GM21529 (cell line): ENCODE measurements at regions not wholly inside any gene's neighbourhood (a gene's known extent, or its start where the extent isn't known, plus 50 kb on each side); places are given as distances from the start of the nearest gene placed in this dataset.
"Not testable (repeated sequence)": the region's sequence is repeated elsewhere in the genome, so short reads cannot be mapped to it uniquely, and the experiment has no call there.

Experiments used
- ATAC-seq: cut with Tn5 transposase; IDR thresholded peaks from one replicate; pipeline ENCODE4 v1.9.1; 2021; ENCODE audit not compliant: unreplicated experiment

DNA sequence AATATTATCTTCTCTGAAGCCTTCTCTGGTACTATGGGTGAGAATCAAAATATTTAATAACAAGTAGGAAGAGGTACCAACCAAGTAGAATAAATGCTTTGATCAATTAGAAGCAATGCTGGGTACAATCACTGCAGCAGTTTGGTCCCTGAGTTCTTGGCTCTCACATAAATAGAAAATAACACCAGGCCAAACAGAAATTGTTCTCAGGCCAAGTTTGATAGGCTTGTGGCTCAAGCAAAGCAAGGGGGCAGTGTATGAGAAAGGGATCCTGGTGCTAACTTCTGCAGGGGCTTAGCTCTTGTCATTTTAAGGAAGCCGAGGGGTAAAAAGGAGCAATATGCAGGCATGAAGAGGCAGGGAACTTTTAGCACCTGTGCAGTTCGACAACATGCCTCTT is 146.8 kb upstream of the TMEM229A start:
- ATAC-seq = no peak

DNA sequence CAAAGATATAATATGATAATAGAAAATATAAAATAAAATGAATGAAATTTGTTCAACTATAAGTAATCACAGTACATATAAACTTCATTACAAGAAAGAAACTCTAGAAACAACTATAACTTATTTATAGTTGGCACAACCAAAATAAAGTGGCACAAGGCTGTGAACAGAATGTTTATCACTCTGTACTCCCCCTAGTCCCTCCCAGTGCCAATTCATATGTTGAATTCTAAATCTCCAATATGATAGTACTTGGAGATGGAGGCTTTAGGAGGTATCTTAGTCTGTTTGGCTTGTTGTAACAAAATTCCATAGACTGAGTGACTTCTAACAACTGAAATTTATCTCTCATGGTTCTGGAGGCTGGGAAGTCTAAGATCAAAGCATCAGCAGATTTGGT is 145.0 kb upstream of the TMEM229A start:
- ATAC-seq = no peak

DNA sequence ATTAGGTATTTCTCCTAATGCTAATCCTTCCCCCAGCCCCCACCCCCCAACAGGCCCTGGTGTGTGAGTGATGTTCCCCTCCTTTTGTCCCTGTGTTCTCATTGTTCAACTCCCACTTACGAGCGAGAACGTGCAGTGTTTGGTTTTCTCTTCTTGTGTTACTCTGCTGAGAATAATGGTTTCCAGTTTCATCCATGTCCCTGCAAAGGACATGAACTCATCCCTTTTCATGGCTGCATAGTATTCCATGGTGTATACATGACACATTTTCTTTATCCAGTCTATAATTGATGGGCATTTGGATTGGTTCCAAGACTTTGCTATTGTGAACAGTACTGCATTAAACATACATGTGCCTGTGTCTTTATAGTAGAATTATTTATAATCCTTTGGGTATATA is 138.9 kb upstream of the TMEM229A start:
- not testable (repeated sequence) for ATAC-seq

DNA sequence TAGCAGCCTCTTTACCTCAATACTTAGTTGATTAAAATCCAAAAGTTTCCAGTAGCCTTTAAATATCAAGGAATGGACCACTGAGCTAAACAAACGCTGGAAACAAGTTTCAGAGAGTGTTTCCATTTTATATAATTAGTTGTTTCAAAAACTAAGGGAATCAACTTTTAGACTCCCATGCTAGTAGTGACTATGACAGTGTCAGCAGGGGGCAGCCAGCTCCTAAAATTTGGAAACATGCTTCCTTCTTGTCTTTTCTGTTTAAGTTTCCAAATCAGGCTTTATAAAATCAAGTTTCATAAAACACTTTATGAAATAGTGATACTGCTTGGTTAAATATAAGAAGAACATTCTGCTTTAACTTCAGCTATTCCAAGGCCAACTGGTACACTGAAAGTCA is 138.2 kb upstream of the TMEM229A start:
- no peak for ATAC-seq

DNA sequence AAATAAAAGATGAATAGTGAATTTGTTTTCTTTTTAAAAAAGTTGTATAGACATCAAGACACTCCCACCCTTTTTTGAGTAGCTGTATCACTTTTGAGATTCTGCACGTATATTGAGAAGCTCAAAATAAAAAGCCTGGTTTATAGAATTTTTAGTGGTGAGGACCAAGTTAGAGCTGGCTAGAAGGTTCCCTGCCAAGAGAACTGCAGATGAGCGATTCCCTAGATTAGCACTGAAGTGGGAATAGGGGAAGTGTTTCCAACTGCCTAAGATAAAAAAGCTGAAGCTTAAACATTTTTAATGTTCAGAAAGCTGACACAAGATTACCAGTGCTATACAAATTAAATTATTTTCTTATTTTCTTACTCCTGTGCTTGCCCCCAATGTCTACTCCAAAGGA is 135.7 kb upstream of the TMEM229A start:
- no peak for ATAC-seq

DNA sequence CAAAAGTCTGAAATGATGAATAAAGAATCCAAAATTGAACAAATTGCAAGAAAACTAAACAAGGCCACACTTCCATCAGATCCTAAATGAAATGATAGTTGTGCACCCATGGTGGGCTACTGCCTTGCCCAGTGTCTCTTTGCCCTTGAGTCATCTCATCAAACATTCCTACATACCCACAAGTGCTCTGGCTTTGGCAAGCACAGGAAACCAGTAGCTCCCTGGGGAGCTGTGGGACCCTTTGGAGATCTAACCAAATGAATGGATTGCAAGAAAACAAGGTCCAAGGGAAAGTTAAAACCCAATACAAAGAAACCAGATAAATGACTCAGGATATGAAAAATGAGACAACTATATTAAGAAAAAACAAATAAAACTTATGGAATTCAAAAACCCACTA is 129.8 kb upstream of the TMEM229A start:
- ATAC-seq = no peak

DNA sequence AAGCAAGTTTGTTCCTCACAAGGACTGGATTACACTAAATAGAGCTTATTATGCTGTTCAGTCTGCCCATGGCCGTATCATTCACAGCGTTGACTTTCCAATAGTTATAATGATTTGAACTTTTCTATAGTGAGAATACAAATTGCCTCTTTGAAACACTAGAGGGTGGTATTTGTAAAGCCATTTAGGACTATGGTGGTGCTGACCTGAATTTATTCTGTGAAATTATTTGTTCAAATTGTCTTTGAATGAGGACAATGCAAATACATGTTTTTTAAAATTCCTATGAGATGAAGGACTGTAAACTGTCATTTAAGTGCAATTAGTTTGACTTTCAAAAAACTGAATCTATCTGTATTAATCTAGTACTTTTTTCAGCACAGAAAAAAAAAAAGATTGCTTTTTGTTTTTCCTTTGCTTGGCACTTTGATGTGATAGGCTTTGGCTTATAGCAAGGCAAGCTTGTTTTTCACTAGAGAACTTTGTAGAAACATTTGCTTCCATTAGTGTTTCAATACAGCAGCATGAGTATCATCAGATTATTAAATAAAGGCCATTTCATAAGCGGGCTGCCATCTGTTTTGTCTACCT is 122.7 kb upstream of the TMEM229A start:
- ATAC-seq = peak; percentile 61

DNA sequence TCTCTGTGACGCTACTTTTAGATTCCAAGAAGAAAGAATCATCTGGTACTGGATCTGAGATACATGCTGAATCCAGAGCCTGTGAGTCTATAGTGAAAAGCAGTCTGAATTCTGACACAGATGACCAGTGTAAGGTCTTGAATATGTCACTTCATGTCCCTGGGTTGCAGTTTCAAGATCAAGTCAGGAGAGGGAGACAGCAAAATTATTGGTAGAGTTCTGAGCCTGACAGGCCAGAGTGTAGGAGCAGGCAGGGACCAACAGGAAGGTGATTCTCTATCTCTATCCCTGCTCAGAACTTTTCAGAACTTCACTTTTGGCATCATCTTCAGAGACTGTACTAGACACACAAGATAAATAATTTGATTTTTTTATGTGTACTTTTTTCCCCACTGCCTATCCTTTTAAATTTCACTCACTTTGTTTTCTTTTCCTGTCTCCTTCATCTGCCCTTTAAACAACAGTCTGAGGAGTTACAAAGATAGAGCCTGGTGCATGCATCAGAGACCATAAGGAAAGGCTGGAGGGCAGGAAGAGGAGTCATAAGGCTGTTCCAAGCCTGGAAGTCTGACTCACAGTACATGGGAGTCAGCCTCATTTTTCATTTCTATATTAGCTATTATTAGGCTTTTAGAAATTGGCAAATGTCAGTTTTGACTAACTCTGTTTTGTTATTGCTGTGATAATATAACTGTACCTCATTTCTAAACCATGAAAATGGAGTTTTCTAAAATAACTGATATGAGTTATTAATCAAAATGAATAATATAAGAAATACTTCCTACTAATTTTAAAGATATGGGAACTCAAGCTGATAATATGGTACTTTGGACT is 120.2 kb upstream of the TMEM229A start:
- ATAC-seq = peak; percentile 63

DNA sequence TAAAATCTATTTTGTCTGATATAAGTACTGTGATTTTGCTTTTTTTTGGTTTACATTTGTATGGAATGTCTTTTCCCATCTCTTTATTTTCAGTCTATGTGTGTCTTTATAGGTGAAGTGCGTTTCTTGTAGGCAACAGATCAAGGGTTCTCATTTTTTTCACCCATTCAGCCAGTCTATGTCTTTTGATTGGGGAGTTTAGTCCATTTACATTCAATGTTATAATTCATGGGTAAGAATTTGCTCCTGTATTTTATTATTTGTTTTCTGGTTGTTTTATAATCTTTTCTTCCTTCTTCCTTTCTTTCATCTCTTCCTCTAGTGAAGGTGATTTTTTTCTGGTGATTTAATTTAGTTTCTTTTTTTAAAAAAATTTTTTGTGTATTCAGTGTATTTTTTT is 104.8 kb upstream of the TMEM229A start:
- no peak for ATAC-seq

DNA sequence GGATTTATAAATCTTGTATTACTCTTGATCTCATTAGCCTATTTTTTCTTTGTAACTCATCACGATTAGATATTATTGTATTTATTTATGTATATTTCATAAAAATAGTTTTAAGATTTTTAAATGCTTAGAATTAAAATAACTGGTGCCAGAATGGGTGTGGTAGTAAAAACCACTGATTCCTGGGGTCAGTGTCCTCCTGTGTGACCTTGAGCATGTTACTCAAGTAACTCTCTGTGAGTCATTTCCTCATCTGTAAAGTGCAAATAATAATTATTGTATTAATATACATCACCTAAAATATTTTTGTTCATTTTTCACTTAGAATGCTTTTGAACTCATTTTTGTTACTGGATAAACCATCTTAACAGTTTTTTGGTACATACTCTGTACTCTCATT is 91.3 kb upstream of the TMEM229A start:
- no peak for ATAC-seq

DNA sequence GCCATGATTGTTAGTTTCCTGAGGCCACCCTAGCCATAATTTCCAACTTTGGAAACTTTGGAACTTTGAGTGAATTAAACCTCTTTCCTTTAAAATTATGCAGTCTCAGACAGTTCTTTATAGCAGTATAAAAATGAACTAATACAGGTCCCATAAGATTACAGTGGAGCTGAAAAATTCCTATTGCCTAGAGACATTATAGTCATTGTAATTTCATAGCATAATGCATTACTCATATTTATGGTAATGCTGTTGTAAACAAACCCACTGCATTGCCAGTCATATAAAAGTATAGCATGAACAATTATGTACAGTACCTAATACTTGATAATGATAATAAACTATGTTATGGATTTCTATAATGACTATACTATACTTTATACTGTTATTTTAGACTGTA is 88.0 kb upstream of the TMEM229A start:
- no peak for ATAC-seq

DNA sequence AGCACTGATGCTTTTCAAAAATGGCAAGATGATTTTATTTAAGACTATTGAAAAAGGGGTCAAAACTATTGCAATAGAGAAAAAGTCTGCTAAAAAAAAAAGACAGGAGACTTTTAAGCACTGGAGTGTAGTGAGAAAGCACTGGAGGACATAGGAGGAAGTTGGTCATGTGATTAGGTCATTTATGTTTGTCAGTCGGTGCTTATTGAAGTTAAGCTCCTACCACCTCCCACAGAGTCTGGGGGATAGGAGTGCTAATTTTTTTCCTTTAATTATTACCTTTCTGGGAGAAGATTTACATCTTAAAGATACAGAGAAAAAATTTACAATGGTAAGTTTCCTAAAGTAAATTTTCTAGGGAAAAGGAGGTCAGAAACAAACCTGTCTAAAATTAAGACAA is 80.2 kb upstream of the TMEM229A start:
- ATAC-seq = no peak

DNA sequence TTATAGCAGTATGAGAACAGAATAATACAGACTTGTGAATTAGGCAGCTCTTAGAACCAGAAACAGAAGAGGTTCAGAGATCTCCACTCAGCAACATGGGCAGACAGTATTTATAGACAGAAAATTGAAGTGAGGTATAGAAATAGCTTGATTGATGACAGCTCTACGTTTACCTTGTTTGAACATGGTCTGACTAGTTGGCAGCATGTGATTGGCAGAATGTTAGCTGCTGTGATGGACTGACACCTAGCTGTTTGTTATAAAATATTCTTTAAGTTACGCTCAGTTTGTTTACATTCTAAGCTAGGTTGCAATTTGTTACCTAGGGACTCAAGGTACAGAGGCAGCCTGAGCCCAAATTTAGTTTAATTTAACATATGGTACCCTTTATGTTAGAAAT is 73.7 kb upstream of the TMEM229A start:
- ATAC-seq = no peak

DNA sequence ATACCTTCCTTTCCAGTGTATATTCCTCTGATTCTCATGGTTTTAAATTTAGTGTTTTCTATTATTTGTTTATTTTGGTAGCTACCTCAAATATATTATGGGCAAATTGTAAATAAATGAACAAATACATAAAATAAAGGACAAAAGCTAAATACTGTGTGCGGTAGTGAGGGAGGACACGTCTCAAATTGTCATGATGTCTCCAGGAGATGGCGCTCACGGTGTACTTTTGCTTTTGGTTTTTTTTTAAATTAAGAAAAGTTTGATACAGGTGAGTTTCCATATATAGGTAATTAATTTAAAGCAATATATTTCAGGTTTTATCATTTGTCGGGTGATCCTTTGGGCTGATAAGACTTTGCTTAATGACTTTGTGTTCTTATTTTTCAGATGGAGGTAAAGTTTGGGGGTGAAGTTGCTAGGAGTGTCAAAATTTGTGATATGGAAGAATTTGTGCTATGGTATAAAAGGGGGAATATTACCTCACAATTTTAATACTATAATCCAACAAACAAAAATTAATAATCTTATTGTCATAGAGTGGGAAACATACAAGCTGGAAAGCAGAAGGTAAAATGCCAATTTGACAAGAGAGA is 68.4 kb upstream of the TMEM229A start:
- no peak for ATAC-seq

DNA sequence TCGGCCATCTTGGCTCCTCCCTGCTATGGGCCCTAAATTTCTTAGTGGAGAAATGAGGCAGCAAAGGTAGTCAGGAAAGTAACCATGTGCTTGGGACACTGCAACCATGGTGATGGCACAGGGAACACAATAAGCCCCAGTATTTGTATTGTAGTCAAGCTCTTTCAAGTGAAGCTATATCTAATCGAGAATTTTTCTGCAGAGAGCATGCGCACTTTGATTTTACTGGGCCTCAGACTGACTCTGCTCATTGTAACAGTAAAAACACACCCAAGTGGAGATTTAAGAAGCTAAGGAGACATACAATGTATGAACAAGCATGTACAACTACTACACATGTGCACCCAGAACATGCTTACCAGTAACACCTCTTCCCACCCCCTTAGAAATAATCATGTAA is 67.3 kb upstream of the TMEM229A start:
- no peak for ATAC-seq

DNA sequence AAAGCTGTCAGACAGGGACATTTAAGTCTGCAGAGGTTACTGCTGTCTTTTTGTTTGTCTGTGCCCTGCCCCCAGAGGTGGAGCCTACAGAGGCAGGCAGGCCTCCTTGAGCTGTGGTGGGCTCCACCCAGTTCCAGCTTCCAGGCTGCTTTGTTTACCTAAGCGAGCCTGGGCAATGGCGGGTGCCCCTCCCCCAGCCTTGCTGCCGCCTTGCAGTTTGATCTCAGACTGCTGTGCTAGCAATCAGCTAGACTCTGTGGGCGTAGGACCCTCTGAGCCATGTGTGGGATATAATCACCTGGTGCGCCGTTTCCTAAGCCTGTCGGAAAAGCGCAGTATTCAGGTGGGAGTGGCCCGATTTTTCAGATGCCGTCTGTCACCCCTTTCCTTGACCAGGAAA is 66.7 kb upstream of the TMEM229A start:
- not testable (repeated sequence) for ATAC-seq

DNA sequence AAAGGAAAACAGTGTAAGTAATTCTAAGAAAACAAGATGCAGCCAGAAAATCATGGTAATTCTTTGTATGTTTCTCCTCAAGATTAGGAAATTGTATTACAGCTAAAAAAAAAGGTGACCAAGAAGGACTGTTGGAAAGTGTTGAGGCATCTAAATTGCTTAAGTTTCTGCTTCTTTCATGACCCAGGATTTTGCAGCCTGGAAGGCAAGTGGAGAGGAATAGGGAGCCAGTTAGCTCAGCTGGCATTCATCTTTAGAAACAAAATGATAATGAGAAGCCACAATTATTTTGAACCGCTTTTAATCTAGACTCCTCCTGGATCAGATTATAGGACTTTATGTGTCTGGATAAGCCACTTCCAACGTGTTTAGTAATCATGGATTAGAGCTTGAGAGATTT is 56.8 kb upstream of the TMEM229A start:
- no peak for ATAC-seq

DNA sequence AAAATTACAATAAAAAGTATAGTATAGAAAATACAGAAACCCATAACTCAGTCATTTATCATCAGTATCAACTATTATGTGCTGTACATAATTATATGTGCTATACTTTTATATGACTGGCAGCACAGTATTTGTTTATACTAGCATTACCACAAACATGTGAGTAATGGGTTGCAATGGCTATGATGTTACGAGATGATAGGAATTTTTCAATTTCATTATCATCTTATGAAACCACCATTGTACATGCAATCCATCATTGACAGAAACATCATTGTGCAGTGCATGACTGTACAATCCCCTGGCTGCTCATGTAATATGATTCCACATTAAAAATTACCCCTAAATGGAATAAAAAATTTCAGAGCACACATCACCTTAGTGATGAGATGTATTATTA is 55.7 kb upstream of the TMEM229A start:
- ATAC-seq = no peak

DNA sequence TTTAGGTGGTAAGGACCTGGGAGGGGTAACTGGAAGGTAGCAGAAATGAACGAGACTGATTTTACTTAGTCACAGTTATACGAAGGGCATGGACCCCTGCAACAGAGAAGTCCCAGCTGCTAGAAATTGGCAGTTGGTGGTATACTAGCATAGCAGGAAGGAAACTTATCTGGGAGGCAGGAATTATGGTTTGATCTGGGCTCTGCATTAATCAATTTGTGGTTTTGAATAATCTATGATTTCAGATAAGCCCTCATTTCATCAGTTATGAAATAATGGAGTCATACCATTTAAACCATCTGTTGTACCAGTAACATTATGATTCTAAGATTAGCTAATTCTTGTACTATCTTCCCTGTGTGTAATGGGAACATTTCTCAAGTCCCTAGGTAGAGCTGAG is 54.0 kb upstream of the TMEM229A start:
- ATAC-seq = no peak

DNA sequence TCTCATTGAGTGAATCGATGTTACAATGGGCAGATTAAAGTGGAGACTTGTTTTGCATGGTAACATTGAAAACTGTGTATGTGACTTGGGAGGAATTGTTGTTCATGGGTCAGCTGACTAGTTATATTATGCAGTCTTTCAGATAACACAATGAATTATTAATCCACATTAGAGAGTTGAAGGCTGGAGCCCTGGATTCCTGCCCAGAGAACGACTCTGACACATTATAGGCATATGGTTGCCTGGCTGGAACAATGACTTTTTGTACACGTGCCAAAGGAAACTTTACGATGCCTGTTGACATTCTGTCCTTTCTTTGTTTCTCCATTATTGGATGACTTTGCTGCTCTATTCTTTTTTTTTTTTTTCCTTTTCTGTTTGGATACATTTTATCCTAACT is 52.3 kb upstream of the TMEM229A start:
- no peak for ATAC-seq

DNA sequence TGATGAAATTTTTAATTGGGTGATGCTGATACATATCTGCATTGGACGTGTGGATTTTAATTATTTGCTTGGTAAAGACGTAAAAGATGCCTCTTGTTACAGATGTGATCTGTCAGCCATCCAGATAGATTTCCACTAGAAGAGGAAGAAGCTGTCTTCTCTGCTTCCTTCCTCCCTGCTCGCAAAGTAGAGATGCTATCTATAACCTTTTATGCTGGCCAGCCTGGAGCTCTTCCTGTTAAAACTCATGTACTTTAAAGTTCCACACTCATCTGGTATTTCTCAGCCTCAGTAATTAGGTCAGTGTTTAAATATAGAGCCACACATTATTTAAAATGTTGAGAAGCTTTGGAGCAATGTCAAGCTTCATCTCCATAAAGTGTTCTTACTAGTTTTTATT is 51.2 kb upstream of the TMEM229A start:
- ATAC-seq = no peak
